Esophagus muscularis mucosa (tissue), 4 donors: ENCODE measurements at regions not wholly inside any gene's neighbourhood (a gene's known extent, or its start where the extent isn't known, plus 50 kb on each side); places are given as distances from the start of the nearest gene placed in this dataset.

Experiments used
- DNase-seq: peaks from one replicate; pipeline ENCODE4 v3.0.0-alpha.2; 2017; ENCODE audit errors: extremely low spot score
- H3K27ac ChIP-seq, 4 donors: fragments of 200-600 bp; sonication (generic); replicated peaks in 1 of 4; 1 replicate in 3 of 4; 2 replicates in 1 of 4; pipeline ENCODE4 v1.5.1; 2016 to 2019; ENCODE audit warnings: mild to moderate bottlenecking in 1 of 4
- H3K27me3 ChIP-seq, 4 donors: fragments of 200-600 bp; sonication (generic); one replicate each; pipeline versions ENCODE4 v1.5.1 to v1.6.0; 2016 to 2019
- H3K36me3 ChIP-seq, 4 donors: fragments of 200-600 bp; sonication (generic); one replicate each; pipeline ENCODE4 v1.5.1; 2016 to 2019
- H3K4me1 ChIP-seq, 4 donors: fragments of 200-600 bp; sonication (generic); one replicate each; pipeline ENCODE4 v1.5.1; 2016 to 2019
- H3K4me3 ChIP-seq, 4 donors: fragments of 200-600 bp; sonication (generic); 1 replicate in 2 of 4; 2 replicates in 2 of 4; pipeline ENCODE4 v1.5.1; 2016 to 2019; ENCODE audit warnings: mild to moderate bottlenecking in 4 of 4, moderate library complexity in 1 of 4
- H3K9me3 ChIP-seq, 4 donors: fragments of 200-600 bp; sonication (generic); 1 replicate in 3 of 4; 2 replicates in 1 of 4; pipeline ENCODE4 v1.5.1; 2016 to 2019
- EP300 ChIP-seq: sonication (generic); formaldehyde crosslinking; IDR thresholded peaks from one replicate; pipeline ENCODE4 v1.6.1; 2017; ENCODE audit warnings: antibody characterized with exemption
- POLR2A ChIP-seq: fragments of 450-650 bp; IDR thresholded peaks from one replicate; pipeline ENCODE4 v1.6.1; 2017; ENCODE audit warnings: antibody characterized with exemption, moderate library complexity, mild to moderate bottlenecking, low read depth
- POLR2AphosphoS5 ChIP-seq, 2 donors: sonication (generic); formaldehyde crosslinking; IDR thresholded peaks; one replicate each; pipeline ENCODE4 v1.6.1; 2017; ENCODE audit warnings: antibody characterized with exemption in 2 of 2
- WGBS: methylation state at CpG from one replicate; pipeline ENCODE4 v1.1.5; 2018; 5-methylcytosine and 5-hydroxymethylcytosine counted together
- intact Hi-C: fragments of 100-400 bp; cut with DNase I; formaldehyde crosslinking; loops from one replicate; pipeline ENCODE4 v1.15.1; 2023
- TF ChIP-seq, protein P1 (sequence below), 3 experiments: fragments of 200-600 bp in 2 of 3; fragments of 450-650 bp in 1 of 3; sonication (generic) in 2 of 3; IDR thresholded peaks; one replicate each; pipeline ENCODE4 v1.5.1; 2017 to 2019; ENCODE audit warnings: antibody characterized with exemption in 3 of 3, mild to moderate bottlenecking in 2 of 3, moderate library complexity in 1 of 3

DNA sequence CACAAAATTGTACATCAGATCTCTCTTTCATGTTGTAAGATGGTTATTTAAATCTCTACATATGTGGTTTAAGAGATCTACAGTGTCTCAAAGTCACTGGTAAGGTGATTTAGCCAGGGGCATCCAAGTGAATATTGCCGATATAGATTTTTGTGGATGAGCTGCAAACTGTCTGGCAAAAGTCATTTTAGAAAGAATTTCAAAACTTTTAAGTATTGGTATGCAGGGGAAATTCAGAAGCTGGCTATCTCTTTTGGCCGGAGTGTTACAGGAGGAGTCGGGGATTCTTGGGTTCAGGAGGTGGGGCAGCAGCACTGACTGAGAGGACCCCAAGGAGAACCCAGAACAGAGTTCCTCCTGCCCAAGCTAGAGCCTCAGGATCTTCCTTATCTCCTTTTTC, 69.9 kb downstream of the PTHLH start:
- no peaks in the 10 kb centered on the region for H3K4me1 ChIP-seq
- intact Hi-C loops = no loop called here
- H3K27me3 ChIP-seq = no peaks in the 10 kb centered on the region
- DNase-seq = no peak
- H3K4me3 ChIP-seq = no peak overlapping the region
- no peaks in the 10 kb centered on the region for H3K36me3 ChIP-seq
- TF ChIP-seq POLR2A (no peak), POLR2AphosphoS5 (IDR thresholded peaks at IDR 0.05) (no peak)
- TF ChIP-seq, protein P1, sequence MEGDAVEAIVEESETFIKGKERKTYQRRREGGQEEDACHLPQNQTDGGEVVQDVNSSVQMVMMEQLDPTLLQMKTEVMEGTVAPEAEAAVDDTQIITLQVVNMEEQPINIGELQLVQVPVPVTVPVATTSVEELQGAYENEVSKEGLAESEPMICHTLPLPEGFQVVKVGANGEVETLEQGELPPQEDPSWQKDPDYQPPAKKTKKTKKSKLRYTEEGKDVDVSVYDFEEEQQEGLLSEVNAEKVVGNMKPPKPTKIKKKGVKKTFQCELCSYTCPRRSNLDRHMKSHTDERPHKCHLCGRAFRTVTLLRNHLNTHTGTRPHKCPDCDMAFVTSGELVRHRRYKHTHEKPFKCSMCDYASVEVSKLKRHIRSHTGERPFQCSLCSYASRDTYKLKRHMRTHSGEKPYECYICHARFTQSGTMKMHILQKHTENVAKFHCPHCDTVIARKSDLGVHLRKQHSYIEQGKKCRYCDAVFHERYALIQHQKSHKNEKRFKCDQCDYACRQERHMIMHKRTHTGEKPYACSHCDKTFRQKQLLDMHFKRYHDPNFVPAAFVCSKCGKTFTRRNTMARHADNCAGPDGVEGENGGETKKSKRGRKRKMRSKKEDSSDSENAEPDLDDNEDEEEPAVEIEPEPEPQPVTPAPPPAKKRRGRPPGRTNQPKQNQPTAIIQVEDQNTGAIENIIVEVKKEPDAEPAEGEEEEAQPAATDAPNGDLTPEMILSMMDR (IDR thresholded peaks at IDR 0.05) = no peak
- no peak overlapping the region for H3K27ac ChIP-seq
- H3K9me3 ChIP-seq = no peaks in the 10 kb centered on the region
- 83% methylated on average over 3 of the region's 3 CpGs for WGBS

DNA sequence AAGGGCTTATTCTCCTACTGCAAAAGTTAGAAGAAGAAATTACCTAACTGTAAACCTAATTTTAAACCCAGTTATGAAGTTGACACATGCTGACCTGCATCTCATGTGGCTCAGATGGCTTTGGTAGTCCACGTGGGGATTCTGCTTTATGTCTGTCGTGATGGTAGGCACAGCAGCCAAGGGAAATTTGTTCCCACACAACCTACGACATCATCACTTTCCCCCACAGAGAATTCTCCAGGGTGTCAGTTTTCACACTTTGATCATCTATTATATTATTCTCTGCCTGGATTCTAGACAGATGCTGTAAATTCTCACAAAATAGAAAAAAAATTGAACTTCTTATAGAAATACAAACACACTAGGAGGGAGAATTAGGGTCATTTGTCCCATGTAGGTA, 70.6 kb downstream of the PTHLH start:
- DNase-seq = no peak
- no peaks in the 10 kb centered on the region for H3K36me3 ChIP-seq
- no peaks in the 10 kb centered on the region for H3K27me3 ChIP-seq
- no peak overlapping the region for H3K27ac ChIP-seq
- H3K9me3 ChIP-seq = no peaks in the 10 kb centered on the region
- no peak overlapping the region for H3K4me3 ChIP-seq
- intact Hi-C loops = no loop called here
- TF ChIP-seq POLR2AphosphoS5 (IDR thresholded peaks at IDR 0.05) = no peak
- no peak for TF ChIP-seq POLR2A
- TF ChIP-seq EP300 = no peak
- TF ChIP-seq, protein P1 (IDR thresholded peaks at IDR 0.05) = no peak
- no peaks in the 10 kb centered on the region for H3K4me1 ChIP-seq
- WGBS = 33% methylated on average over 3 of the region's 3 CpGs

DNA sequence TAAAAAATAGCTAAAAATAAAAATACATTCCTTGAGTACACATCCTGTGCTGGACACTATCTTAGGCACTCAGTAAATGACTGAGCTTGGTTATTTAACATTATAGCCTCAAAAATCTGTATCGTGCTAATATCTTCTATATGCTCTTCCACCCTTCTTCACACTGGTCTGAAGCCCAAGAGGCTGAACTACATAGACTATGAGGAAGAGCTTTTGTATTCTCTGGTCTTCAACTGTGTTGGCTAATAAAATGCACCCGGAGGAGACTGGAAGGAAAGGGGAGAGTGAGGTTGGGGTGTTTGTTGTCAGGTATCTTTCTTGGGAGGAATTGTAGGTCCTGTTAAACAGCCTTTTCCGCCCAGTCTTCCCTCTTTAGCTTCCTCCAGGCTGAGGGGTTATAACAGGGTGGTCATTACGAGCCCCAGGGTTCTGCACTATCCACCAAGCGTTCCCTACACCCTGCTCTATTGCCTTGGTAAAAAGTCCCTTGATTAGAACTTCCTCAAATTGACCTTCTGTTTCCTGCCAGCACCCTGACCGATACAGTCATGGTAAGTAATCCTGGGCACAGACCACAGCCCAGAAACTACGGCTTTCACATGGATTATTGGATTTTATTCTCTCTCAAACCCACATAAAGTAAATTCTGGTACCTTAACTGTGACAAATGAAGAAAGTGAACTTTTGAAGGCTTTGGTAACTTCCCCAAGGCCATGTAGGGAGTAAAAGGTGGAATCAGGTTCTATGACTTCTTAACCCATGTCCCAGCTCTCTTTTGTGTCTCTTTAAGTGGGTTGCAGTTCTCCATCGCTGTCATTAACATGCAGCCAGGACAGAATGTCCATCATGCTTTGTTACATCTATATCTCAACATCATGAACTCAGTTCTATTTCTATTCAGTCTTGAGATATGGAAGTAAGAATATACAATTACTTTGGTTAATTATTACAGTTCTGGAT, 71.3 kb downstream of the PTHLH start:
- TF ChIP-seq POLR2A = no peak
- TF ChIP-seq EP300 = no peak
- TF ChIP-seq, protein P1 (IDR thresholded peaks at IDR 0.05) = no peak
- no peak for TF ChIP-seq POLR2AphosphoS5 (IDR thresholded peaks at IDR 0.05)

DNA sequence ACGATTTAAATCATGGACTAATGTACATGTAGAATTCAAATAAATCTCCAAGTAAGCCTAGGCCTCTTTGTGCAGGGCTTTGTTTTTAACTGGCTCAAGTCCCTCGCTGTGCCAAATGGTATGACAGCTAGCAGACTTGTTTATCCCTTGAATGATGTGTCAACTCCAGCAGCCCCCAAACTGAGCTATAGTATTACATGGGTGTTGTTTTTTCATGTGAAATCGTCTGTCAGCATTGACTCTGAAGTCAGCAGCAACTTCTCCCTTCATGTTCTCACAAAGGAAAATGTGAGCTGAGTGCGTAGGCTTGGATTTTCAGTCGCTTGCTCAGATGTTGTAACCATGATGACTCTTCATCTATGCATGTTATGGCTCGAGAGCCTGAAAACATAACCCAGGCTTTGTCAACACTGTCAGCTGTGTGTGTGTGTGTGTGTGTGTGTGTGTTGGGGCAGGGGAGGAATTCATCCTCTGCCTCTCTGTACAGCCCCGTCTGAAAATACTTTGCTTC, 73.3 kb downstream of the PTHLH start:
- 65% methylated on average over 7 of the region's 7 CpGs for WGBS
- intact Hi-C loops = no loop called here
- H3K36me3 ChIP-seq = no peaks in the 10 kb centered on the region
- no peak for DNase-seq
- H3K4me3 ChIP-seq = no peak overlapping the region
- H3K9me3 ChIP-seq = no peaks in the 10 kb centered on the region
- no peaks in the 10 kb centered on the region for H3K27me3 ChIP-seq
- TF ChIP-seq EP300 (no peak), POLR2A (no peak), POLR2AphosphoS5 (IDR thresholded peaks at IDR 0.05) (no peak)
- TF ChIP-seq, protein P1 (IDR thresholded peaks at IDR 0.05) = no peak
- no peaks in the 10 kb centered on the region for H3K4me1 ChIP-seq
- H3K27ac ChIP-seq = no peak overlapping the region

More for the DNA sequence above, 71.3 kb downstream of the PTHLH start:
- WGBS = 73% methylated on average over 8 of the region's 8 CpGs
- H3K9me3 ChIP-seq = no peaks in the 10 kb centered on the region
- intact Hi-C loops = no loop called here
- H3K4me3 ChIP-seq = no peak overlapping the region
- H3K27ac ChIP-seq = no peak overlapping the region
- no peaks in the 10 kb centered on the region for H3K27me3 ChIP-seq
- no peaks in the 10 kb centered on the region for H3K36me3 ChIP-seq
- H3K4me1 ChIP-seq = no peaks in the 10 kb centered on the region
- DNase-seq = peak; percentile 64
